Endodermal cell (in vitro differentiated cells): ENCODE measurements at regions not wholly inside any gene's neighbourhood (a gene's known extent, or its start where the extent isn't known, plus 50 kb on each side); places are given as distances from the start of the nearest gene placed in this dataset.

Experiments
- DNase-seq: peaks from one replicate; pipeline ENCODE4 v3.0.0-alpha.2; 2017
- H3K27ac ChIP-seq: 2 replicates; pipeline ENCODE4 v1.5.1; 2013; ENCODE audit warnings: mild to moderate bottlenecking, low read depth, low read length, moderate library complexity
- H3K27me3 ChIP-seq: 2 replicates; pipeline ENCODE4 v1.6.1; 2013; ENCODE audit warnings: mild to moderate bottlenecking, low read length, moderate library complexity; ENCODE audit not compliant: insufficient read depth, control insufficient read depth, poor library complexity, severe bottlenecking
- H3K36me3 ChIP-seq: 2 replicates; pipeline ENCODE4 v1.7.0; 2013; ENCODE audit warnings: mild to moderate bottlenecking, low read length, moderate library complexity; ENCODE audit not compliant: control insufficient read depth, insufficient read depth
- H3K4me1 ChIP-seq: one replicate; pipeline ENCODE4 v1.7.0; 2013; ENCODE audit warnings: low read length; ENCODE audit not compliant: control insufficient read depth, insufficient read depth
- H3K4me3 ChIP-seq: 2 replicates; pipeline ENCODE4 v1.5.1; 2013; ENCODE audit warnings: mild to moderate bottlenecking, low read length, moderate library complexity
- H3K9ac ChIP-seq: 2 replicates; pipeline ENCODE4 v1.6.1; 2013; ENCODE audit warnings: mild to moderate bottlenecking, low read length, moderate library complexity; ENCODE audit not compliant: poor library complexity, severe bottlenecking; ENCODE audit errors: extremely low read depth
- H3K9me3 ChIP-seq: 2 replicates; pipeline ENCODE4 v1.6.1; 2013; ENCODE audit warnings: mild to moderate bottlenecking, low read length, moderate library complexity; ENCODE audit not compliant: control insufficient read depth
- H3K27ac Mint-ChIP-seq: 2 replicates; pipeline ENCODE4 v1.8.0; 2020; ENCODE audit warnings: mixed read lengths
- H3K27me3 Mint-ChIP-seq: 2 replicates; pipeline ENCODE4 v1.8.0; 2021; ENCODE audit warnings: mild to moderate bottlenecking, mixed read lengths; ENCODE audit not compliant: insufficient read depth
- H3K36me3 Mint-ChIP-seq: 2 replicates; pipeline ENCODE4 v1.8.0; 2020; ENCODE audit warnings: low read depth, mixed read lengths
- H3K4me1 Mint-ChIP-seq: 2 replicates; pipeline ENCODE4 v1.8.0; 2020; ENCODE audit warnings: mixed read lengths
- H3K4me3 Mint-ChIP-seq: 2 replicates; pipeline ENCODE4 v1.8.0; 2020; ENCODE audit warnings: mild to moderate bottlenecking, moderate library complexity, mixed read lengths
- H3K9me3 Mint-ChIP-seq: 2 replicates; pipeline ENCODE4 v1.8.0; 2020; ENCODE audit warnings: mild to moderate bottlenecking, mixed read lengths
- CTCF ChIP-seq: fragments of 200-600 bp; sonication (generic); conservative IDR thresholded peaks from 2 replicates; pipeline ENCODE4 v1.5.0; 2021; ENCODE audit warnings: antibody characterized with exemption, mild to moderate bottlenecking
- WGBS, 2 experiments: methylation state at CpG; one replicate each; pipeline versions ENCODE4 v1.1.5 to v1.1.7; 2013; ENCODE audit warnings: missing lambda C conversion rate in 2 of 2, mixed read lengths in 1 of 2; ENCODE audit not compliant: insufficient coverage in 1 of 2, insufficient read length in 1 of 2; 5-methylcytosine and 5-hydroxymethylcytosine counted together

- no peak overlapping the region for H3K4me3 ChIP-seq
- Mint-ChIP-seq H3K4me3 (no peak overlapping the region), H3K9me3 (peaks cover 11% of the 10 kb centered on the region), H3K27me3 (no peaks in the 10 kb centered on the region), H3K36me3 (no peaks in the 10 kb centered on the region), H3K4me1 (no peaks in the 10 kb centered on the region), H3K27ac (no peak overlapping the region)
- H3K9ac ChIP-seq: no peak overlapping the region
- no peak for DNase-seq
- no peaks in the 10 kb centered on the region for H3K4me1 ChIP-seq
- H3K9me3 ChIP-seq: peaks cover 6% of the 10 kb centered on the region
- TF ChIP-seq CTCF: no peak
- no peaks in the 10 kb centered on the region for H3K27me3 ChIP-seq
- no peaks in the 10 kb centered on the region for H3K36me3 ChIP-seq
- WGBS, 2 experiments: 90 to 93% methylated on average over 1 to 2 of the region's 2 CpGs
- no peak overlapping the region for H3K27ac ChIP-seq
Observed at GRCh38 chr6:55664591-55665587, 85.9 kb upstream of the HMGCLL1 start.

- Mint-ChIP-seq H3K4me1 (no peaks in the 10 kb centered on the region), H3K27ac (no peak overlapping the region), H3K36me3 (no peaks in the 10 kb centered on the region), H3K27me3 (no peaks in the 10 kb centered on the region), H3K9me3 (peaks cover 11% of the 10 kb centered on the region), H3K4me3 (no peak overlapping the region)
- no peak overlapping the region for H3K27ac ChIP-seq
- H3K9me3 ChIP-seq: peaks cover 6% of the 10 kb centered on the region
- H3K36me3 ChIP-seq: no peaks in the 10 kb centered on the region
- H3K27me3 ChIP-seq: no peaks in the 10 kb centered on the region
- DNase-seq: no peak
- no peak overlapping the region for H3K9ac ChIP-seq
- TF ChIP-seq CTCF: no peak
- 82 to 88% methylated on average over 2 of the region's 2 CpGs for WGBS, 2 experiments
- no peak overlapping the region for H3K4me3 ChIP-seq
- no peaks in the 10 kb centered on the region for H3K4me1 ChIP-seq
Observed at GRCh38 chr6:55663914-55664313, 84.9 kb upstream of the HMGCLL1 start.

- no peaks in the 10 kb centered on the region for H3K27me3 Mint-ChIP-seq
- H3K27me3 ChIP-seq: no peaks in the 10 kb centered on the region
- TF ChIP-seq CTCF: no peak
- no peaks in the 10 kb centered on the region for H3K4me1 Mint-ChIP-seq
- H3K9me3 ChIP-seq: peaks cover 10% of the 10 kb centered on the region
- no peak overlapping the region for H3K4me3 ChIP-seq
- no peak for DNase-seq
- no peak overlapping the region for H3K4me3 Mint-ChIP-seq
- no peaks in the 10 kb centered on the region for H3K36me3 Mint-ChIP-seq
- H3K27ac Mint-ChIP-seq: no peak overlapping the region
- H3K36me3 ChIP-seq: no peaks in the 10 kb centered on the region
- no peaks in the 10 kb centered on the region for H3K4me1 ChIP-seq
- 80 to 100% methylated on average over 1 to 2 of the region's 3 CpGs for WGBS, 2 experiments
- H3K9ac ChIP-seq: no peak overlapping the region
- H3K27ac ChIP-seq: no peak overlapping the region
- H3K9me3 Mint-ChIP-seq: peaks cover 11% of the 10 kb centered on the region
Observed at GRCh38 chr6:55659304-55659703, 80.3 kb upstream of the HMGCLL1 start.
